ENCODE measurements at regions not wholly inside any gene's neighbourhood (a gene's known extent, or its start where the extent isn't known, plus 50 kb on each side); places are given as distances from the start of the nearest gene placed in this dataset.
"Not testable (repeated sequence)": the region's sequence is repeated elsewhere in the genome, so short reads cannot be mapped to it uniquely, and the experiment has no call there.

GRCh38 chr7:57198801-57199200, 66.6 kb upstream of the ZNF479 start:
- Mint-ChIP-seq H3K36me3 (no peaks in the 10 kb centered on the region), H3K4me1 (no peaks in the 10 kb centered on the region)

GRCh38 chr7:57199252-57199651, 67.0 kb upstream of the ZNF479 start:
- Mint-ChIP-seq H3K27ac (no peak overlapping the region), H3K27me3 (ENCODE audit: low read depth in 3 of 3) (peaks cover 0 to 2% (median 0%) of the 10 kb centered on the region in 3 donors), H3K9me3 (peaks cover 2 to 23% (median 12%) of the 10 kb centered on the region in 6 donors), H3K4me3 (no peak overlapping the region), H3K36me3 (no peaks in the 10 kb centered on the region), H3K4me1 (no peaks in the 10 kb centered on the region)
- no peak for DNase-seq

More at GRCh38 chr7:57198801-57199200, 66.6 kb upstream of the ZNF479 start:
- Mint-ChIP-seq H3K9me3 (peaks cover 0 to 19% (median 9%) of the 10 kb centered on the region in 6 donors), H3K27me3 (ENCODE audit: low read depth in 3 of 3) (peaks cover 0 to 2% (median 0%) of the 10 kb centered on the region in 3 donors), H3K4me3 (no peak overlapping the region), H3K27ac (no peak overlapping the region)
- DNase-seq, result no peak

- no peak overlapping the region for H3K27ac Mint-ChIP-seq
- H3K36me3 Mint-ChIP-seq, result no peaks in the 10 kb centered on the region
- H3K4me3 Mint-ChIP-seq, result no peak overlapping the region
- no peaks in the 10 kb centered on the region for H3K4me1 Mint-ChIP-seq
- peaks cover 11 to 33% (median 20%) of the 10 kb centered on the region in 6 donors for H3K9me3 Mint-ChIP-seq
- peaks cover 0 to 2% (median 0%) of the 10 kb centered on the region in 3 donors for H3K27me3 Mint-ChIP-seq (ENCODE audit: low read depth in 3 of 3)
- DNase-seq, result no peak
These were observed 69.0 kb upstream of the ZNF479 start for GRCh38 chr7:57201021-57201894.

- H3K9me3 Mint-ChIP-seq, result peaks cover 11 to 38% (median 21%) of the 10 kb centered on the region in 6 donors
- no peaks in the 10 kb centered on the region for H3K36me3 Mint-ChIP-seq
- H3K4me1 Mint-ChIP-seq, result no peaks in the 10 kb centered on the region
These were observed 69.6 kb upstream of the ZNF479 start for GRCh38 chr7:57201895-57202210.

GRCh38 chr7:57202274-57202673, 70.0 kb upstream of the ZNF479 start:
- Mint-ChIP-seq H3K36me3 (no peaks in the 10 kb centered on the region), H3K9me3 (peaks cover 11 to 39% (median 22%) of the 10 kb centered on the region in 6 donors), H3K27me3 (ENCODE audit: low read depth in 3 of 3) (peaks cover 0 to 2% (median 0%) of the 10 kb centered on the region in 3 donors), H3K4me1 (no peaks in the 10 kb centered on the region), H3K4me3 (no peak overlapping the region), H3K27ac (no peak overlapping the region)
- DNase-seq, result no peak

More at GRCh38 chr7:57201895-57202210, 69.6 kb upstream of the ZNF479 start:
- Mint-ChIP-seq H3K4me3 (no peak overlapping the region), H3K27me3 (ENCODE audit: low read depth in 3 of 3) (peaks cover 0 to 2% (median 0%) of the 10 kb centered on the region in 3 donors), H3K27ac (no peak overlapping the region)
- DNase-seq, result no peak

GRCh38 chr7:57203161-57203791, 71.0 kb upstream of the ZNF479 start:
- H3K4me3 Mint-ChIP-seq, result no peak overlapping the region
- no peak for DNase-seq
- no peak overlapping the region for H3K27ac Mint-ChIP-seq
- peaks cover 21 to 47% (median 32%) of the 10 kb centered on the region in 6 donors for H3K9me3 Mint-ChIP-seq
- H3K4me1 Mint-ChIP-seq, result no peaks in the 10 kb centered on the region
- H3K36me3 Mint-ChIP-seq, result peaks cover 0 to 4% (median 3%) of the 10 kb centered on the region in 3 donors
- H3K27me3 Mint-ChIP-seq (ENCODE audit: low read depth in 3 of 3), result peaks cover 0 to 2% (median 0%) of the 10 kb centered on the region in 3 donors

GRCh38 chr7:57203858-57204257, 71.6 kb upstream of the ZNF479 start:
- not testable (repeated sequence) for H3K27ac Mint-ChIP-seq; H3K4me3 Mint-ChIP-seq; H3K27me3 Mint-ChIP-seq (ENCODE audit: low read depth in 3 of 3); H3K4me1 Mint-ChIP-seq; H3K36me3 Mint-ChIP-seq; DNase-seq
- peaks cover 26 to 53% (median 37%) of the 10 kb centered on the region in 6 donors for H3K9me3 Mint-ChIP-seq

GRCh38 chr7:57204411-57204811, 72.2 kb upstream of the ZNF479 start:
- DNase-seq, result no peak
- Mint-ChIP-seq H3K27ac (no peak overlapping the region), H3K27me3 (ENCODE audit: low read depth in 3 of 3) (peaks cover 0 to 4% (median 0%) of the 10 kb centered on the region in 3 donors), H3K4me3 (no peak overlapping the region), H3K9me3 (peaks cover 30 to 54% (median 39%) of the 10 kb centered on the region in 6 donors), H3K4me1 (no peaks in the 10 kb centered on the region), H3K36me3 (peaks cover 0 to 10% (median 8%) of the 10 kb centered on the region in 3 donors)

GRCh38 chr7:57205000-57205399, 72.8 kb upstream of the ZNF479 start:
- Mint-ChIP-seq H3K9me3 (peaks cover 33 to 57% (median 44%) of the 10 kb centered on the region in 6 donors), H3K36me3 (peaks cover 0 to 10% (median 8%) of the 10 kb centered on the region in 3 donors), H3K27me3 (ENCODE audit: low read depth in 3 of 3) (peaks cover 0 to 4% (median 0%) of the 10 kb centered on the region in 3 donors), H3K27ac (no peak overlapping the region), H3K4me3 (no peak overlapping the region), H3K4me1 (no peaks in the 10 kb centered on the region)
- DNase-seq, result no peak

- Mint-ChIP-seq H3K9me3 (peaks cover 33 to 61% (median 51%) of the 10 kb centered on the region in 6 donors), H3K4me1 (no peaks in the 10 kb centered on the region), H3K27me3 (ENCODE audit: low read depth in 3 of 3) (peaks cover 0 to 2% (median 0%) of the 10 kb centered on the region in 3 donors), H3K36me3 (peaks cover 0 to 10% (median 8%) of the 10 kb centered on the region in 3 donors), H3K27ac (no peak overlapping the region), H3K4me3 (no peak overlapping the region)
- DNase-seq, result no peak
These were observed 75.6 kb upstream of the ZNF479 start for GRCh38 chr7:57207836-57208235.

- no peak overlapping the region for H3K27ac Mint-ChIP-seq
- H3K36me3 Mint-ChIP-seq, result peaks cover 0 to 10% (median 8%) of the 10 kb centered on the region in 3 donors
- DNase-seq, result no peak
- no peaks in the 10 kb centered on the region for H3K4me1 Mint-ChIP-seq
- H3K9me3 Mint-ChIP-seq, result peaks cover 35 to 75% (median 60%) of the 10 kb centered on the region in 6 donors
- no peak overlapping the region for H3K4me3 Mint-ChIP-seq
- H3K27me3 Mint-ChIP-seq (ENCODE audit: low read depth in 3 of 3), result peaks cover 0 to 2% (median 0%) of the 10 kb centered on the region in 3 donors
These were observed 78.0 kb upstream of the ZNF479 start for GRCh38 chr7:57210212-57210611.

GRCh38 chr7:57210871-57211270, 78.6 kb upstream of the ZNF479 start:
- Mint-ChIP-seq H3K4me1 (no peaks in the 10 kb centered on the region), H3K27ac (no peak overlapping the region), H3K9me3 (peaks cover 36 to 75% (median 66%) of the 10 kb centered on the region in 6 donors), H3K27me3 (ENCODE audit: low read depth in 3 of 3) (peaks cover 0 to 2% (median 0%) of the 10 kb centered on the region in 3 donors), H3K36me3 (peaks cover 0 to 10% (median 8%) of the 10 kb centered on the region in 3 donors), H3K4me3 (no peak overlapping the region)
- DNase-seq, result no peak

- Mint-ChIP-seq H3K4me3 (no peak overlapping the region), H3K27me3 (ENCODE audit: low read depth in 3 of 3) (peaks cover 0 to 5% (median 0%) of the 10 kb centered on the region in 3 donors), H3K4me1 (no peaks in the 10 kb centered on the region), H3K27ac (no peak overlapping the region), H3K36me3 (peaks cover 4 to 13% (median 12%) of the 10 kb centered on the region in 3 donors), H3K9me3 (peaks cover 33 to 76% (median 68%) of the 10 kb centered on the region in 6 donors)
- DNase-seq, result no peak
These were observed 79.3 kb upstream of the ZNF479 start for GRCh38 chr7:57211428-57212100.
